ENCODE measurements at regions not wholly inside any gene's neighbourhood (a gene's known extent, or its start where the extent isn't known, plus 50 kb on each side); places are given as distances from the start of the nearest gene placed in this dataset.
"Not testable (repeated sequence)": the region's sequence is repeated elsewhere in the genome, so short reads cannot be mapped to it uniquely, and the experiment has no call there.

DNA sequence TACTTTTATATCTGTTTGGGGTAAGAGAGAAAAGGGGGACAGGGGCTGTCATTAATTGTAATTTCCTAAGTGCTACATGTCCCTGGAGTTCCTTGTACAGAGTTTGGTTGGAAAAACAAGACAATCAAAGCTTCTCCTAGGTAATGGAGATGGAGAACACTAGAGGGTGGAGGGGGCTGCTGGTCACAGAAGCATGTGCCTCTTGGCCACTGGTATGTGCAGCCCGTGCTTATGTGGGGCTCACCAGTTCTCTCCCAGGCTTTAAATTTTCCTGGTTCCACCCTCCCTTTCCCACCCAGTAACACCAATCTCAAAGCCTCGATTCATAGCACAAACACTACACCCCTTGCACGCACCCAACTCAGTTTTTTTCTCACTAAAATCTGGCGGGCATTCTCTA, 165.6 kb downstream of the SAMD5 start:
- no peak for DNase-seq

DNA sequence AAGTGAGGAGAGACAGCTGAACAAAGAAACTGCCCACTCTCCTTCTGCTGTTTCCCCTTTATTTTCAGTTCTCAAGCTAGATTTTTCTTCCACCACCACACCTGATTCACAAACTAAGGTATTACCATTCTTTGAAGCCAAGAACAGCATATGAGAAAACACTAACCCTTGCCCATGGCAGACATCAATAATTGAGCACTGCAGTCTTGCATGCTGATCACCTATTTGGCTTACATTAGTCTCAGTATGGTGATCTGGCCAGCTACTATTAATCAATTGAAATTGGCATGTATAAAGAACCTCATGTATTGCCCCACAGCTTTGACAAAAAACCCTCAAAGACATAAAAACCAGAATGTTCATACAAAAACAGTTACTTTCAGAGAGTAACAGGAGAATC, 166.3 kb downstream of the SAMD5 start:
- DNase-seq = no peak

DNA sequence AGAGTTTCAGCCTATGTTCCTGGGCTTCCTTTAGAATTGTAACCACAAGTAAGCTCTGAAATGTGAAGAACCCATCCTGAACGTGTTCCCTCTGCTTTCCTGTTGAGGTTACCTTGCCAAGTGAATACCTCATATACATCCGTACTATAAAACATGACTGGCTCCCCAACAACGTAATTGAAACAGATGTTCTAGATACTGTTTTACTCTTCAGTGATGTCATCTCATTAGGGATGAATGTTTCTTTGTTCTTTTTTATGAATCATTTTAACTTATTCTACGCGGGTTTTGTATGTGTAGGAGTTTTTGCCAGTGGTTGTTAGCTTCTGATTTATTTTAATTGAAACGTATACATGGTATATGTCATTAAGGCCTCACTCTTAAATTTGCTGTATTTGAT, 166.8 kb downstream of the SAMD5 start:
- no peak for DNase-seq

DNA sequence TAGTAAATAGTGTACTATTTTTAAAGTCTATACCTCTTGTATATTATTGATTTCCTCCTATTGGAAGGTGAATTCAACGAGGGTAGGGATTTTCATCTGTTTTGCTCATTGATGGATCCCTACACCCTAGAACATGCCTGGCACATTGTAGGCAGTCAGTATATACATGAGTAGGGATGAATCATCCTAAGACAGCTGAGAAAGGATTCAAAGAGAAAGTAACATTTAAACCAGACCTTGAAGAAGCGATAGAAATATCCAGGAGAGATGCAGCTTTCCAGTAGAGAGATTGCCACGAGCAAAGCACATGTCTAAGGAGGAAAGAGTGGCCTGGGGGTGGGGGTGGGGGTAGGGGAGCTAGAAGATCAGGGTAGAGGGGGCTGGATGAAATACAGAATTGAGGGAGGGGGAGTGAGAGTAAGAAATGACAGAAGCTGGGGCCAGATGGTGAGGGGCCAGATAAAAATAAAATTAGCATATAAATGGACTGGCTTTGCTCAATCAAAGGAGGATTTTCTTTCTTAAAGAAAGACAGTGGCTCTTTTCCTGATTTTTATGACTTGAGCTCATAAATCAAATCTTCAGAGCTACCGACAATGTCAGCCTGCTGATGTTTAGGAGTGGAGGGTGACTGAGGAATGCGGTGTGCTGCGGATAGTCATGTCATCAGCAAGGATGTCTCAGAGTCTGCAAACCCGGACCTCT, 168.2 kb downstream of the SAMD5 start:
- DNase-seq = no peak

DNA sequence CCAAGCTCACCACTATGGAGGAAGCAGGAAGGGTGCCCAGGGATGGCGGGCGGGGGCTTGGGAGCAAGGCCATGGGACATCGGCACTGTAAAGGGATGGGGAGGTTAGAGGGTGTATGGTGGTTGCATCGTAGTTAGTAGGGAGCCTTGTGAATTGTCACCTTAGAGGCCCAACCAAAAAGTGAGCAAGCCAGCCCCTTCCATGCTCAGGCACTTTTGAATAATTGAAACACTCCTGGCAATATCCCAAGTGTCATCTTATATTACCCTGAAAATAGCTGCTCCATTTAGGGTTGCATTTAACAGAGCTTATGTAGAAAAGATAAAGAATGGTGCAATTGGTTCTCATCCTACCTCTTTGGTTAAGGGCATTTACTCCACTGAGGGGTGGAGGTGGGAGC, 169.2 kb downstream of the SAMD5 start:
- DNase-seq = no peak

DNA sequence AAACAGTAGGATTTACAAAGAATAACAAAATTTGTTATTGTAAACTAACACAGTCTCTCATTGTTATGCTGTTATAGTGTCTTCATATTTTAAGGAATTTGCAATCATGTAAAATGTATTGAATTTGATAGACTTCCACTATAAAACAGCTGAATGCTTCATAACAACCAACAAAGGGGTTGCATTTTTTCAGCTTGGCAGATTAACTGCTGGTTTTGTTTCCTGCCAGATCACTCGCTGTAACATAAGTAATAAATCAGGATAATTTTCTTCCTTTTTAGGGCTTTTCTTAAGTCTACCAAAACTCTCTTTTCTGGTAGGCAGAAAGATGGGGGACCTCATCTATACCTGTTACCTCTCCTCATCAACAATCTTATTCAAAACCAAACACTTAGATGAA, 169.8 kb downstream of the SAMD5 start:
- no peak for DNase-seq

DNA sequence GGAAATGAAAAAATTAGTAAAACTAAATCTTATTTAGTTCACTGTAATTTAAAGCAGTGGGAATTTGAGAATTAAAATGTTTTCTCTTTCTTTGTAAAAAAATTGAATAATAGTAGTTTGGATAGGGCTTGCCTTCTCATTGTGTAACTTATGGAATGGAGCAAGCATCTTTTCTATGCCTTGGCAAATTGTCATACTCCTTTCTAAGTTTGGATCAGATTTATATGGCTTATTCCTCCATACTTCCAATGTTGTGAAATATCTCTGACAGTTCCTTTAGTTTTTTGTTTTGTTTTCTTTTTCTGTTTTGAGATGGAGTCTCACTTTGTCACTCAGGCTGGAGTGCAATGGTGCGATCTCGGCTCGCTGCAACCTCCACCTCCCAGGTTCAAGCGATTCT, 176.4 kb downstream of the SAMD5 start:
- no peak for DNase-seq

DNA sequence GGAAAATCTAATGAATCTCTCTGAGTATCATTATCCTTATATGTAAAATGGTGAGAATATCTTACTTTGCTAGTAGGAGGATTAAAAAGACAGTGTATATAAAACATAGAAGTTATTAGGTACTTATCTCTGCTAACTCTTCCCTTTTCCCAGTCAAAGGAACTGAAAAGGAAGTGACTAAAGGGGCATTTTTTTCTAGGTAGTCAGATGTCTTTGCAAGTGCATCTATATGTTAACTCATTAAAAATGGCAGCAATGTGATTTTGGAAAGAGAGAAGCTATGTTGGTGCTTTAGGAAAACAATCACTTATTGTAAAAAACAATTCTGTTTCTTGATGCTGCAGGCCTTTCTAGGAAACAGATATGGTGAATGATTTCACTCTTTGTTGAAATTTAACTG, 180.9 kb downstream of the SAMD5 start:
- no peak for DNase-seq

DNA sequence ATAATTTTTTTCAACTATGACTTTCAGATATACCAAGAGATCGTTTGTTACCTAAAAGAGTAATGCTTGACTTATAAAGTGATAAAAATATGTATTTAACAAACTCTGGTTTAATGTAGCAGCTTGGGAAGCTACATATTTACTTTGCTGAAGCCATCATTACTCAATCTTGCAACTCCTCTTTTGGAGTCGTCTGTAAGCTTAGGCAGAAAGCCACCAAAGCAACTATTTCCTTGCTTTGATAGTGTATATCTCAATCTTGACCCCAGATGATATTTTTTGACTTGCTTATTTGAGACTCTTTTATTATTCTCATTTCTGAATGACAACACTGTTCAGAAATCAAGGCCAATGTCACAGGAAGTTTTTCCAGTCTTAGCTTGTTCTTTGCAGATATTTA, 183.0 kb downstream of the SAMD5 start:
- no peak for DNase-seq

DNA sequence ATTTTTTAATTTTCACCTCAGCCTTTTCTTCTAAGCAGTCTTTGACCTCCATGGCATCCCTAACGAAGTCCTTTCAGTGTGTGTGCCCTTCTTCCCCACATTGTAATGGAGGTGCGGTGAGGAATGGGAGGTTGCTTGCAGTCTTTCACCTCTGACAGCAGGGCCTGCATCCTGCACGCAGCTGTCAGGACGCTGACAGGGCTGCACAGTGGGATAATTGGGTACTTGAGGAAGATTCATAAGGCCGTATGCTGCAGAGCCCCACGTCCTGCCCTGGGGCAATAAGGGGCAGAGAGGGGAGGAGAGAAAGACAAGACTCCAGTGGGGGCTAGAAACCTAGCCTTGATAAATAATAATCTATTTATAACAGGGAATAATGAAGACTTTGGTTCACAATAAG, 184.7 kb downstream of the SAMD5 start:
- no peak for DNase-seq

DNA sequence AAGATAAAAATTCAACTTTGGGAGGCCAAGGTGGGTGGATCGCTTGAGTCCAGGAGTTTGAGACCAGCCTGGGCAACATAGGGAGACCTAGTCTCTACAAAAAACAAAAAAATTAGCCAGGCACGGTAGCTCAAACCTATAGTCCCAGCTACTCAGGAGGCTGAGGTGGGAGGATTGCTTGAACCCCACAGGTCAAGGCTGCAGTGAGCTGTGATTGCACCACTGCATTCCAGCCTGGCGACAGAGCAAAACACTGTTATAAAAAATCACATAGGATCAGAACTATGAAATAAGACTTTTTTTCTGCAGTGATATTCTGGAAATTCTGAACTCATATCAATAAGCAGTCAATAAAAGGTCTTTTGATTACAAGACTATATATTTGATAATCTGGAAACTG, 186.1 kb downstream of the SAMD5 start:
- DNase-seq = not testable (repeated sequence)

DNA sequence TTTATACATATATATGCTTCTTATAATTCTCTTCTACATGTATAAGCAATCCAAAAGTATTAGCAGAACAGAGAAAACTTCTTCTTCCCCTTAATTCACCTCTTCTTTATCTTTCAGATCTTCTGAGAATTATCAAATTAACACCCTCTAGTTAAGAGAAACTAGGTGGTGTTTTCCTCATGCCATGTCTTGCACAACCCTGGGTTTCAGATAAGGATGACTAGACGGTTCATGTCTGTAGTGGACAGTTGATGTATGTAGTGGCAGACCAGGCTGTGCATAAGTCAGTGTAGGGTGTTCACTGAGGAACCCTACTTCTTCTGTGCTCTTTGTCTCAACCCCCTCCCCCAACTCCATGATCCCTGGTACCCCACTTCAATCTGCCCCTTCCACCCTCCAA, 187.3 kb downstream of the SAMD5 start:
- no peak for DNase-seq

DNA sequence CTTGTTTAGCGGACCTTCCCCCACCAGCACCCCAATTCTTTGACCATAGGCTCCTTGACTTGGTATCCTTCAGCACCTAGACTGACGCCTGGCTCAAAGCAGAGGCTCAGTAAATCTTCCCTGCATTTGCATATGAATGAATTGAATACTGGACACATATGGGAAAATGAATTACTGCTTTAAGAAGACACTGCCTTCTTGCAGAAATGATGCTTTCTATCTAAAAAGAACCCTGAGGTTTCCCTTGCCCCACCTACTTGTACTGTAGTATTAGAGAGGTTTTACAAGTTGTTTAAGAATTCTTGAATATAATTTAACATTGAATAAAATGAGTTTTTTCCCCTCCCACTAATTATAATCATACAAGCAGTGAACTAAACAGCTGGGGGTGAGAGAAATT, 190.7 kb downstream of the SAMD5 start:
- DNase-seq = no peak

DNA sequence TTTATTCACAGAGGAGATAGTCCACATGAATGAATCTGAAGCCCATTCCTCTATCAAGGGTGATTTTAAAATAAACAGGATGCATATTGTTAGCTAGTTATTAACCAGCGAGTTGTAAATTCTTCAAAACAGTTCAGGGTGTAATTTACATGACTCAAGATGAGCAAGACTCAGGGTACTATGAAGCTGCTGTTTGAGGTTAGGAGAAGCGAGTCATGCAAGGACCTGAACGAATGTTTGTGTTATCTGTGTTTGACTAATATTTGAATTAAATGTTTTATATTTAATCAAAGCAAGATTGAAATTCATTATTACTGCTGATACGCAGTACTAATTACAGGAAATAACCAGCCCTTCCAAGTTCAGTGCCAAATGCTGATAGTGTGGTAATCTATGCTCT, 191.1 kb downstream of the SAMD5 start:
- no peak for DNase-seq

DNA sequence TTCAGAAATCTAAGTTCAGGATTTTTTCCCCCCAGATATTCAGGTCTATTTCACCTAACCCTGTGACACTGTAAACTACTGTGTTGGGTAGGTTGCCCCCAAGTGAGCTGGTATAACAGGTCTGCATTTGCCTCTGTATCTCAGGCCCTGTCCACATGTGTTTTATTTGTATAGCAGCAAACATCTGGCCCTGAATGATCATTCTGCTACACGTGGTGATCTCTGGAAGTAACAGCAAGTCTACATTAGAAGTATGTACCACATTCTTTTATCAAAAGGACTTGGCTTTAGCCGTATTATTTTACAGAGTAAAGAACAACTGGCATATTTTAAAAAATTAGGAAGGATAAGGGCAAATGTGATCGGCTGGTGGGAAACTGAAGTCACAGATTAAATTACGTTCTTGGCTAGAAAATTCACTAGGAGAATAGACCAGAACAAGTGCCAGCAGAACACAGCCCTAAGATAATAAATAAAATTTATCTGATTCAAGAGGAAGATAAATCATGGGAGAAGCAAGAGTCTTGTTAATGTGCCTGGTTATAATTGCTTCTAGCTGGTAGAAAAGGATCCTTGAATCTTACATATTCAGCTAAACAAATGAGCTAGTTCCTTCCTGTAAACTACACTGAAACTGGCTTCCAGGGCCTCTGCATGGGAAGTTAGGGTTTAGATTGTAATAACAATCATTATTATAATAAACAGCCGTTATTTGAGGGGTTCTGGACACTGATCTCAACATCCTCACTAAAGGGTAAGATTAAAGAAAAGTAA, 192.1 kb downstream of the SAMD5 start:
- no peak for DNase-seq

DNA sequence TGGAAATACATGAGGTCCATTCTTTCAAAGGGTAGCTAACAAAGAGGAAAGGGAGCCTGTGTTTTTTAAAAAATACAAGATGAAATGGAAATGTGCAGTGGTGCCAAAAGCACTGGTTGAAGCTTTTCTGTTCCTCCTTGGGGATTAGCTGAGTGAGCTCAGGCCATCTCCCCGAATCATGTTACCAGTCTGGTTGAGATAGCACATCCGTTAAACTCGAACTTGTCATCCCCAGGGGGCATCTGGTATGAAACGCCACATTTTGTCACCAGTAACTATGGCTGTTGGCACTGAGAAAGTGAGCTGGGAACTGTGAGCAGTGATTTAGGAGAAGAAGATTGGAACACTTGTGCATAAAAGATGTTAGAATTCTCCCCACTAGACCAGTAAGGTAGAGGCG, 196.2 kb downstream of the SAMD5 start:
- no peak for DNase-seq

DNA sequence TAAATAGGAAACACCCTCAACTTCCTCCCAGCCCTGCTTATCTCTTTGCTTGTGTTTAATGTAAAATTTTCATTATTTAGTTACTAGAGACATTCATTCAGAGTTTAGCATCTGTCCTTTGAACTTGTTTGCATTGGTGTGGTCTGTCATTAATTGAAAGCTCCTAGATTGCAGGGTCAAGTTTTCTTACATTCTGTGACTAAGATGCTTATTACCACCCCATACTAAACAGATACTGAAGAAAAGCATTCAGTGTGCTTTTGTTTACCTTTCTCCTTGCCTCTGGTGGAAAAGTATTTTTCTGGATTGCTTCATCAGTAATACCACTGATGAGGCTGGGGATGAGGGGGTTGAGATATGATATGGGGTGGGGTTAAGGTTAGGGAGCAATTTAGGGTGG, 199.0 kb downstream of the SAMD5 start:
- DNase-seq = no peak

DNA sequence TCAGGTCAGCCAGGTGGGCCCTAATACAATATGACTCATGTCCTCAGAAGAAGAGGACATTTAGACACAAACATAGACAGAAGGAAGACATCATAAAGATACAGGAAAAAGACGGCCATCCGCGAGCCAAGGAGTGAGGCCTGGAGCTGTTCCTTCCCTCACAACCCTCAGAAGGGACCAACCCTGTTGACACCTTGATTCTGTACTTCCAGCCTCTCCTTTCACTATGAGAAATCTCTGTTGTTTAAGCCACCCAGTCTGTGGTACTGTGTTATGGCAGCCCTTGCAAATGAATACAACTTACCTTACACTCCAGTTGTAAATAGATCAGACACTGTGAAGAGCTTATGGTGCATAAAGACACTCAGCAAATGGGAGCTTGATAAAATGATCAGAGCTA, 199.7 kb downstream of the SAMD5 start:
- no peak for DNase-seq

DNA sequence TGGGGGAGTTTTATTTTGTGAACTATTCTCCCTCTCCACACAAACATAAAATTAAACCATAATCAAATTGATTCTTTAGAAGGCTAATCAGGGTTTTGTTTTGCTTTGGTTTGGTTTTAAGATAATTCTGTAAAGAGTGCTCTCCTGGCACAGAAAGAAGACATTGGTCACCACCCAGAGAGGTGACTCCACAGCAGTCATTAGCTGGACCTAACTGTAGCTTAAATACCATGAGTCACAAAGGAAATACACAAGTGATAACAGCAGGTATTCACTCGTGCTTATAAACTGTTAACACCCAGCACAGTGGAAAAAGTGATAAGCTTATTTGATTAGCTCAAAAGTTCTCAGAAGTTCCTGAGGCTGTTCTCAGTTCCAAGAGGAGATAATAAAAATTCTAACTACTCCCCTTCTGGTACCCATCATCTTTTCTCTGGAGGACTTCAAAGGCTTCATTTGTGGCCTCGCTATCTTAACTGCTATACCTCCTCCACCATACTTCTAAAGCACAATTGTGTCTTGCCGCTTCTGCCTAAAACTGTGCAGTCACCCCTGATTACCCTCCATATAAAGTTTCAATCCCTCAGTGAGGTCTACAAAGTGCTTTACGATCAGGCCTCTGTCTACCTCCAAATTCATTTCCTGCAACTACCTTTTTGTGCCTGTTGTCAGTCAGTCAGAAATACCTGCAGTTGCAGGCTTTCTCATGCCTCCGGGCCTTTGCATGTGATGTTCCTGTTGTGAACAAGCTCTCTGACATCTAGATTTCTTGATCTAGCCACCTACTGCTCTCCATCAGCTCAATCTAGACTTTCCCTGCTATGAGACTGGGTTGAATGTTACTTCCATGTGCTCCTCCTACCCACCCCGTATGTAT, 201.1 kb downstream of the SAMD5 start:
- no peak for DNase-seq

DNA sequence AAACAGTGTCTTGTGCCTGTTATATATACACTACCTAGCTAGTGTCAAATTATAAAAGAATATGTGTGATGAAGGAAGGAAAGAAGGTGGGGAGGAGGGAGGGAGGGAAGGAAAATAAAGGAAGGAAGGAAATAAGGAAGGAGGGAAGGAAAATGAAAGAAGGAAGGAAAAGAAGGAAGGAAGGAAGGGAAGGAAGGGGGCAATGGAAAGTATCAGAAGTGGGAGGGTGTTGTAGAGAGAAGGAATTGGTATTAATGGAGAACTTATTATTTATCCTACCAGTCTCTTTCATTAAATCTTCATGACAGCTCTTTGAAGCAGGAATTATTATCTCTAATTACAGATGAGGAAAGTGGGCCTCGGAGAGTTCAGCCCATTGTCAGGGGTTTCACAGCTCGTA, 202.4 kb downstream of the SAMD5 start:
- no peak for DNase-seq

DNA sequence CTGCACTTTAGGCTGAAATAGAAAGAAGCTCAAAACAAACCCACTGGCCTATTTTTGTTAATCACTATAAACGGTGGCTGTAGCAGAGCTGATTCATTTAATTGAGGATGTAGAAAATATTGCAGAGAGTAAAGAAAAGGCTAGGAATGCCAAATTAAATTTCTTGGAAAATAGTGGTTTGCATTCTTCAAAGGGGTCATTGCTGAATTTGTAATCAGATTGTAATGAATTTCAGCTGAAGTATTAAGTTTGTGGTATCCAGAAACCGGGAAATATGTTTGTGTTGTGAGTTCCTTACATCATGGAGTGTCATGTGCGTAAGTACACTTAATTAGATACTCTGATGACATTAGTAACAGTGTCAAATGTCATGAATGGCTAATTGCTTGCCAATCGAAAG, 203.0 kb downstream of the SAMD5 start:
- DNase-seq = no peak

DNA sequence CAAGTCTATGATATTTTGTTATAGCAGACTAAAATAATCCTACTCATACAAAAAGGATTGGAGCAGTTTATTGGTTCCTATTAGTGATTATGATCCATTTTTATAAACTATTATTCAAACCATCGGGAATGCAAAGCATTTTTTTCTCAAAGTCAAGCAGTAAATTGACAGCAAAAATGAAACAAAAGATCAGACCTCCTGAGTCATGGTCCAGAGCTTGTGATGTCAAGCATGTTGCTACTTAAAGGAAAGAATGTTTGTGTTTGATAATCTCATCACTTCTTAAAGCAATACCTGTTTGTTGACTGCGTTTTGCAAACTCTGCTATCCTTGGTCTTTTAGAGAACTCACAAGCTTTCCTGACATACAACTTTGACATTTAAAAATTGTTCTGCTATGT, 204.4 kb downstream of the SAMD5 start:
- DNase-seq = no peak

DNA sequence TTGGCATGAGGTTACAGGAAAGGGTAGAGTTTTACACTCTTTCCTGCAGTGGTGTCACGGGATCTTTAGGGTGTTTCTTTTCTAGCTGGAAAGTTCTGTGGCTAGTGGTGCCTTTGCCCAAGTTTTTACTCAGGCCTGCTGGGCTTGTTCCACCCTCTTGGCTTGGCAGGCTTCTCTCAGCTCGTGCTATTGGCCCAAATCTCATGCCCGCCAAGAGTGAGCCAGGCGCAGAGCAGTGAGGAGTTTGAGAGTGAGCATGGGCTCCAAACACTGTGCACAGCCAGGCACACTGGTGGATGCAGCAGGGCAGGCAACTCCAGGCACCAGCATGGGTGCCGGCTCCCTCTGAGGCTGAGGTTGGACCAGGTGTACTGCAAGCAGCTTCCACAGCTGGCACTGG, 206.5 kb downstream of the SAMD5 start:
- no peak for DNase-seq

DNA sequence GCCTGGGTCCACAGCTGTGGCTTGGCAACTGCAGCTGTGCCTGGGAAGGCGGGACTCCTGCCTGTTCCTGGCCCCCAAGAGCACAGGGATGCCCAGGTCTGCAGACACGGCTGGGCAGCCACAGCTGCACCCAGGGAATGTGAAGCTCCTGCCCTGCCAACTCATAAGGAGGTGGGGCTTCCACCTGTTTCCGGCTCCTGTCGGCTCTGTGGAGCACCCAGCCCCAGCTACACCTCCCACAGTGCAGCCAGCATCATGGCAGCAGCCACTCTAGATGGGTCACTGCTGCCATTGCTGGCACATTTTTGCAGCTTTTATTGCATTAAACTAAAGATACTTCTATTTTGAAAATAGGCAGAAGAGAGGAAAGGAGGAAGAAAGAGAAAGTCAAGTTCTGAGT, 207.9 kb downstream of the SAMD5 start:
- no peak for DNase-seq

All from effector CD8-positive, alpha-beta T cell (primary cell).